ENCODE measurements at regions not wholly inside any gene's neighbourhood (a gene's known extent, or its start where the extent isn't known, plus 50 kb on each side); places are given as distances from the start of the nearest gene placed in this dataset.

DNA sequence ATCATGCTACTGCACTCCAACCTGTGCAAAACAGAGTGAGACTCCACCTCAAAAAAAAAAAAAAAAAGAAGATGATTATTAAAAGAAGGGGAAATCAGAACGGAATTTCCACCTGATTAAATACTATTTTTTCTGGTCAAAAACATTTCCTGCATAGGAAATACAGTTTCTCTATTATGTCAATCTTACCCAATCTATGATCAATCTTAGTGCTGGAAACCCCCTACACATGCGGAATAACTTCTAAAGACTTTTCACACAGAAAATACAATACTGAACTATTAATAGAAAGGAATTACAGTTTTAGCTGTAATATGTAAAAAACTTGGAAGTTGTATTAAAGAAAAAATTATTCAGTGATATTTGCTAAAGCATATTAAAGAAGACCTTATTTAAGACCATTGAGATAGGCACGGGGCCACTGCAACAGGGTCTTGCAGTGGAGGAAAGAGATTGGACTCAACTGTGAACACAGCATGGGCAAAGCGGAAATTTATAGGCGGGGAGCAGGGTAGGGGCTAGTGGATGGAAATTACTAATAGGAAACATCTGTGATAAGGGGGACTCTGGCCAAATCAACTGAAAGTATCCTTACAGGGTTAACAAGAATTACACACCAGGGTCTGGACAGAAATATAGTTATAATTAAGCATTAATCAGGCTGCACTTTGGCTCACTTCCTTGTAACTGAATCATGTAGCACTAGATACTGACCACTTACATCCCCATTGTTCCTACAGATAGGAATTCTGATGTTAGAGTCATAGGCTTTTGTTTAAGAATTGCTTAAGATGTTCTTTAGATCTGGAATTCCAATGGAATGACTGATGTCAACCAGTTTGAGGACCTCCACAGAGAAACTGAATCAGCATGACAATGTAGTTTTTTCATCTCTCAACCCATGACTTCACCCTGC, 411.5 kb upstream of the DDI1 start:
- DNase-seq (ENCODE audit: low read depth in 2 of 2): no peak

DNA sequence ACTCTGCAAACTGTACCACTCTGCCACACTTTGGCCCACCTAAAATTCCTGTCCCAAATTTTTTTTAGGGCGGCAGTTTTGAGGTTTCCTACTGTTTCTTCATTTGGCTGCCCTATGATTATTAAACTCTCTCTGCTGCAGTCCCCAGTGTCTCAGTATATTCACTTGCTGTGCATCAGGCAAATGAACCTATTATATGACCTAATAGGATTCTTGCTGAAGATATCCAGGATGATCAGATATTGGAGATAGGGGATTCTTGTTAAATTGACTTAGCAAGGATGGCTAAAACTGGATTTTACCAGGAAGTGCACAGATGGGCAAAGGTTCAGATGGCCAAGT, 410.8 kb upstream of the DDI1 start:
- DNase-seq (ENCODE audit: low read depth in 2 of 2): no peak

DNA sequence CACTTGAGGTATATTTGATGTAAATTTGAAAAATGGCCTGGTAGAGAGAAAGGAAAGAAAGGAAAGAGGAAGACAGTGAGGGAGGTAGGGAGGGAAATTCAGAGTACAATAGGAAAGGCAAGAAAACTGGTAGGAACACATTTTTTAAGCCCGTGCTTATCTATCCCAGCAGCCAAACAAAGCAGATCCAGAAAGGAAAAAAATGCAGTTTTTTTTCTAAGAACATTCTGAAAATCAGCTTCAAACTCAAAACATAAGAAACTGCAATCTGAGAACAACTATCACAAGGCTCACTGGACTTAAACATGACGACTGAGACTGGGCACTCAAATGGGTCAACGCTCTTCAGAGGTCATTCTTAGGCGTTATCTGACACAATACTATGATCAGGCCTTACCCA, 408.3 kb upstream of the DDI1 start:
- no peak for DNase-seq (ENCODE audit: low read depth in 2 of 2)

DNA sequence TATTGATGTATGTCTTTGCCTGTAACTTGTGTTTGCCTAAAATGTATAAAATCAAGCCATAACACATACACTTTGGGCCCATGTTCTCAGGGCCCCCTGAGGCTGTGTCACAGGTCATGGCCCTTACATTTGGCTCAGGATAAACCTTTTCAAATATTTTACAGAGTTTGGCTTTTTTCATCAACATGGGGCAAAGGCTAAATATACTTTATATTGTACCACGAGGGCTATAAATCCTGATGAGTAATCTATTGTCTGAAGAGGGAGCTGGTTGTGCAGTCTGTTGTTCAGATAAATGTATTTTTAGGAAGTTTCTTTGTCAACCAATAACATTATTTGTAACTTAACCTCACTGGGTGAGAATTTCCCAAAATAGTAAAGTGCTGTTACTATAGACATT, 404.6 kb upstream of the DDI1 start:
- no peak for DNase-seq (ENCODE audit: low read depth in 2 of 2)

DNA sequence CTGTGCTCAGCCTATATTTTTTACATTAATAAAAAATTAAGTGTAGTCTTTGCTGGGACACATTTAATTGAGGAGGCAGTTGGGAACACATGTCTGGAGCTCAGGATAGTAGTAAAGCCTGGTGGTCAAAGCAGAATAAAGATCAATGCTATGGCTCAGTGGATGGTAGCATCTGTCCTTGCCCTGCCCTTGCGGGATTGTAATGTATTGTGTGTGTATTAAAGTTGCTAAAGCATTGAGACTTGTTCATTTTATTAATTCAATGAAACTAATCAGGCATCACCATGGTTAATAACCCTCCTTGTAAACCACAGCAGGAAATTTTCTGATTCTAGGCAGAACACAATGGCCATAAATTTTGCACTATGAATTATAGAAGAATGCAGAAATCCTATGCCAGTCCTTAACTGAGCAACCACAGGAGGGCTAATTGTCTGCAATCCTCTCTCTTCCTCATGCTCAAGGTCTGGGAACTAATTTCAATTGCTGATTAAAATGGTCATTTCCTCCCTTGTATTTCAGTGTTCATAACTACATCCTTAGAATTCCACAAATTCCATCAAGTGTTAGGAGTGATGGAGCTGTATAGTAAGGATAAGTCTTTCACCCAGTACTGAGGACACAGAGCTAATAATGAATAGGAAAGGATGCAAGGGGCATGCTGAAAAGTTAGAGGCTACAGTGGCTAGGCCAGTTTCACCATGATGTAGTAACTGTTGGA, 403.2 kb upstream of the DDI1 start:
- no peak for DNase-seq (ENCODE audit: low read depth in 2 of 2)

DNA sequence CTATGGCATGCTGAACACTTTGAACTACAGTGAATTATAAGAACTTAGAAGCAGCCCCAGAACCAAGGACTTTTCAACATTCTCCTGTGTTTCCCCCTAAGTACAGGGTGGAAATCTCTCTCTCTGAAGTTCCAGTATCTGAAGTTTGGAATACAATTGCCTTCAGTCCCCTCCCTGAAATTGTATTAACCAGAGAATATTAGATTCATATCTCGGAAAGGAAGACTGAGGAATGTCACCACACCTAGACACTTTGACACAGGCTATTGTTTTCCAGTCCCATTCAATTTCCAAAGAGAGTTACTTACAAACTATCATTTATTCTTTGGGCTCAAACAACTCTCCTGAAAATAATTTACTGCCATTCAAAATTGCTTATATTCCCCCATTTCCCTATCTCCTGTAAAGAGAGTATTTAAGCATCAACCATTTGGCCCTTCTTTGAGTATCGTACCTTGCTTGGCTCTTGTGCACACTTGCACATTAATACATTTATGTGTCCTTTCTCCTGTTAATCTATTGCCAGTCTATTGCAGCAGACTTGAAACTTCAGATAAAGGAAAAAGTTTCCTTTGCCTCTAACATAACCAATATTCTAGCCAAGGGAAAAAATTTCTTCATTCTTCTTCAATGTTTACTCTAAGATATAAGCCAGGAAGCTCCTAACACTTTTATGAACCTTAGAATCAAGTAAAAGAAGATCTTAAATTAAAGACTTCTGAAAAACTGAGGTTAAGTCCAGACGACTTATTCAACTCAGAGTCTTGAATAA, 402.4 kb upstream of the DDI1 start:
- no peak for DNase-seq (ENCODE audit: low read depth in 2 of 2)

DNA sequence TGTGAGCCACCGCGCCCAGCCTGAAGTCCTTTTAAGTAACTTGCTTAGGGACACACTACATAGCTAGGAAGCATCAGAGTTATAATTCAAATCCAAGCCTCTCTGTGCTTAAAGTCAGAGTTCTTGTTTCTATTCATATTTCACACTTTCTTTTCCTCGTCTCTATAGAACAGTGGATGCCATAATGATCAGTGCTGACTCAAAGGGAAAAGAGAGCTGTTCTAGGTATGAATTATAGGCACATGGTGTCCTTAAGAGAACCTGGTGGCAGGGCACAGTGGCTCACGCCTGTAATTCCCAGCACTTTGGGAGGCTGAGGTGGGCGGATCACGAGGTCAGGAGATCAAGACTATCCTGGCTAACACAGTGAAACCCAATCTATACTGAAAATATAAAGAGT, 400.2 kb upstream of the DDI1 start:
- no peak for DNase-seq (ENCODE audit: low read depth in 2 of 2)

DNA sequence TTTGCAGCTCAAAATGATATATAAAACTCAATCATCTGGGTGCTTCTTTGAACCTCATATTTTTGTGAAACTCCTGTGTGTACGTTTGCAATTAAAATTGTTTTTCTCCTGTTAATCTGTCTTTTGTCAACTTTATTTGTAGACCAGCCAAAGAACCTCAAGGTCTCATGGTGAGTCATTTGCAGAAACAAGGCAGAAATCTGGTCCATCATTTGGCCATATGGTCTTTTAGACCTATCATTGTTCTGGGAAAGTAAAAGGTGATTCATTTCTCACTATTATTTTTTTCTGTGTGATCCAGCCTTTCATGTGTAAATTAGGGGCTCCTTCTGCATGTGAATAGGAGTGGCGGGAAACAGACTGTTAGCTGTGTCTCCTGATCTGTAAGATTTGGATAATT, 399.1 kb upstream of the DDI1 start:
- no peak for DNase-seq (ENCODE audit: low read depth in 2 of 2)

DNA sequence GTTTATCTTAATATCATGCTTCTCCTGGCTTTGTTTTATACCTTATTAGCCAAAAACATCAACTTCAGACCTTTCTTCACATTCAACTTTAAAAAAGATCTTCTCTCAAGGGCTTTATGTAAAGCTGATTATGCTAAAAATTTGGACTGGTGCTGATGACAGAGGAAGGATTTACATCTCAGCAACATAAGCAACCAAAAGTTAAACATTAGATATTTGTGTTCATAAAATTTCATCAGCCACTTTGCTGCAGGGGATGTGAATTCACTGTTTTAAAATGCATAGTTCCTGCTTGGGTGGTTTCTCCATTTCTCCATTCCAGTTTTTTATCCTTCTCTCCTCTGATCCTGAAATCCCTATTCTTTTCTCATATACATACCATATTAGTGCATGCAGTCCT, 398.6 kb upstream of the DDI1 start:
- no peak for DNase-seq (ENCODE audit: low read depth in 2 of 2)

DNA sequence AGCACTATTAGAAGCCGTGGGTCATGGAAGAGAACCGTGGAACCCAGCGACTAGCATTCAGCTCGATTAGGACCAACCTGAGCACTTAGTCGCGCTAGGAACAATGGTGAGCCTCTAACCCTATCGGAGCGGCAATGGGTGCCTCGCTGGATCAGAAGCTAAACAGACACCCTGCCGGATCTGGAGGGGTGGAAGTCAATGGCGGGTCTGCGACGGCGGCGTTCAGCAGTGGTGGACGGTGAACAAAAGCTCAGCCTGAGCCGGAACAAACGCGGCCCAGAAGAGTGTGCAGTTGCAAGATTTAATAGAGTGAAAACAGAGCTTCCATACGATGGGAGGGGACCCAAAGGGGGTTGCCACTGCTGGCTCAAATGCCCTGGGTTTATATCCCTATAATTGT, 391.8 kb upstream of the DDI1 start:
- DNase-seq (ENCODE audit: low read depth in 2 of 2): no peak

DNA sequence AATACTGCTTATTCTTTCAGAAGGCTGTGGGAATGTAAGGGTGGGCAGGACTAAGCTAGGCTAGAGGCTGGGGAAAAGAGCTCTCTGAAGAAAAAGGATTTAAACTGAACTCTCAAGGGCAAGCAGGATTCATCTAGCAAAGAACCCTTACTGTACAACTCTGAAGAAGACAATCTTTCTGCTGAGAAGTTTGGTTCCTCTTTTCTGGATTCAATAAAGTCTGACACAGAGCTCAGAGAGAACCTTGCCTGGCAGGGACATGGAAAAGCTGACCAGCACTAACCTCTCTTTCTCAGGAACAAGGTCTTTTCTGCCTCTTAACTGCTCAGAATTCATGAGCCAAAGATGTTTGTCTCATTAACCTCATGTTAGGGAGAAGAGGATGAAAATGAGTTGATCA, 388.4 kb upstream of the DDI1 start:
- DNase-seq (ENCODE audit: low read depth in 2 of 2): no peak

DNA sequence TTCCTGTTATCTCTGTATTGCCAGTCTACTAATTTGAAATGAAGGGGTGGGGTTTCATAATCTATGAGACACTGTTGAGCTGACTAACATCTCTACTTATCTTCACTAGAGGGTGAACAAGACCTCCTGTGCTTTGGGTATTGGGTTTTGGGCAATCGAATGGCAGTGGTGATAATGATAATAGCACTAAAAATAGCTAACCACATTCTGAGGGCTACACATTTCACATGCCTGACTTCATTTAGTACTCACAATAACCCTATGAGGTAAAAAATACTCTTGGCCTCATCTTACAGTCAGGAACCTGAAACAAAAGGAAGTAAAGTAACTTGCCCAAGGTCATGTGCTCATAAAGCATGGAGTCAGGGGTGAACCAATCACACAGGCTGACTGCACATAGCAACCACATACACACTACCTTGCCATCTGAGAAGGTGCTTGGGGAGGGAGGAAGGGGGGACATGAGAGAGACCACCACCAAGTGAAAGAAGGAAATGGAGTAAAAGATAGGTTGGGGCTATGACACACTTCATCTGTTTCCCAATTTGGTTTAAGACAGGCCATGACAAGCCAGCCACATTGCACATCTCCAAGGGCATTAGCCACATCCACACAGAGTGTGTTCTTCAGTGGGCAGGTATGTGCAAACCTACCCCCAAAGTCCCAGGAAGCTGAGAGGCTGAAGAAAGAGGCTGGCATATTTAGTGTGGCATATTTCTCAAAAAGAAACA, 387.6 kb upstream of the DDI1 start:
- no peak for DNase-seq (ENCODE audit: low read depth in 2 of 2)

DNA sequence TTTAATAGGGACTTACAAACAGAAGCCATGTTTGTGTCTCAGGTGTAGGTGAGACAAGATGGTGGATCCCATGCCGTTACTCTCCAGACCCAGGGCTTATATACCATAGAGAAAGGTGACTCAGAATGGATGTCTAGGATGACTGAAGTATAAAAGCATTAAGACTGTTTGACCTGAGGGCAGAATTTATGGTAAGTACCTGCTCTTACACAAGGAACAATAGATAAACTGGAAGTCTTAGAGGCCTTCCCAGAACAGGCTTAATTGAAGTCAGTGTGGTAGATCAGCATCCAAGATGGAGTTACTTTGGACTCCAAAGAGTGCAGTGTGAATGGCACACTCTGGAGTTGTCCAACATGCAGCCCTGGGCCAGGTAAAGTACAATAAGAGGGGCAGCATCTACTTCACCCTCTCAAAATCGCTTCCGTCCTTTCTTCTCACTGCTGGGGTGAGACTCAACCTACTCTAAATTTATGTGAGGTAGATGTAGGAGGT, 387.0 kb upstream of the DDI1 start:
- DNase-seq (ENCODE audit: low read depth in 2 of 2): no peak

DNA sequence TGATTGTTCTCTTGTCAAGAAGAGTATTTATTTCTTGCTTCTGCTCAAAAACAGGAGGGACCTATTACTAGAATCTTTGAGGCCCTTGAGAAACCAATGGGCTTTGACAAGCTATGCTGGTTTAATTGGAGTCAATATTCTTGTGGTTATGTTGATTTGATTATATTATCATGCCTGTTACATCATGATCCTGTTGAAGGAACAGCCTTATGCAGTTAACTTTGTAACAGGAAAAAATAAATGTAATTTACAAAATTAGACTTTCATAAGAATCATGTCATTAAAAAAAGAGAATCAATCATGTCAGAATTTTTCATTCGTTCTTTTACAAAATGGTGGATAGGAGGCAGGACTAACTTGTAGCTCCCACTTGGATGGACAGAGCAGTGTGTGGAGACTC, 386.1 kb upstream of the DDI1 start:
- DNase-seq (ENCODE audit: low read depth in 2 of 2): no peak

DNA sequence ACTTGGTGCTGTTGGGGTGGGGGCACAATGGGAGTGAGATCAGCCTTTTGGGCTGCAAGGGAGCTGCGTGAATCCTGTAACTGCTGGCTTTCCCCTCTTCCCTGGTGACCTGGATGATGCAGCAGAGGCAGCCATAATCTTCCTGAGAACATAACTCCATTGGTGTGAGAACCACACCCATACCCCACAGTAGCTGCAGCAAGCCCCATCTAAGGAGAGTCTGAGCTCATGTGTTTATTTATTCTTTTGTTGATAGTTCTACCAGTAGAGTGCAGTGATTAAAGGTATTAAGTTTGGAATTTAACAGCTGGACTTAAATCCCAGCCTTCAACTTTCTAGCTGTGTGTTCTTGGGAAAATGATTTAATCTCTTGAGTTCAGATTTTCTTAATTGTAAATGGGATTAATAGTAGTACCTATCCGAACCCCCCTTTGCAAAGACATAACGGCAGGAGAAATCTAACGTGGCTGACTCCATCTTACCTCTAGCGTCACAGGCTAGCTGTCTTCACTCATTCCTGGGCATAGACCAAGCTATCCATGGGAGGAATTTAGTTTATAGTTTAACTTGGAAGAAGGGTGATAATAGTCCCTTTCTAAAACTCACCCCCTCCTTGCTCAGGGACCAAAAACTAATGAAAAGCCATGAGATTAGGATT, 385.0 kb upstream of the DDI1 start:
- DNase-seq (ENCODE audit: low read depth in 2 of 2): no peak

DNA sequence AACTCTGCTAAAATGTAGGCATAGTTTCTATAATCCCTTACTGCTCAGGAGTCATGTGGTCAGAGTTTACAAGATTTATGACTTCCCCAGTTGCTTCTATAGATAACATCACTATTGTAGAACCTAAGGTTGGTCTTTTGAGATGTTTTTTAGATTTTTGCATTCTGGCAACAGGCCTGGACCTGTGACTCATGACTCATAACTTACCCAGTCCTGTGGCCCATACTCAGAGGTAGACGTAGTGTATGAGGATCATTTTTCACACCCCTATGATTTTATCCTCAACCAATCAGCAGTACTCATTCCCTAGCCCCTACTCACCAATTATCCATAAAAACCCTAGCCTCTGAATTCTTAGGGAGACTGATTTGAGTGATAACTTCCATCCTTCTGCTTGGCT, 384.4 kb upstream of the DDI1 start:
- no peak for DNase-seq (ENCODE audit: low read depth in 2 of 2)

DNA sequence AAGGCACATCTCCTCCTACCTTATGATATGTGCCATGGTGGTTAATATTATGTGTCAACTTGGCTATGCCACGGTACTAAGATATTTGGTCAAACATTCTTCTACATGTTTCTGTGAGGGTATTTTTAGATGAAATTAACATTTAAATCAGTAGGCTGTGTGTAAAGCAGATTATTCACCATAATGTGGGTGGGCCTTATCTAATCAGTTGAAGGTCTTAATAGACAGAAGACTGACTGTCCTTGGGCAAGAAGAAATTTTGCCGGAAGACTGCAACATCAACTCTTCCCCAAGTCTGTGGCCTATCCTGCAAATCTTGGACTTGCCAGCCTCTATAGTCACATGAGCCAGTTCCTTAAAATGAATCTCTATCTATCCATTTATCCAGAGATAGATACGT, 380.1 kb upstream of the DDI1 start:
- no peak for DNase-seq (ENCODE audit: low read depth in 2 of 2)

DNA sequence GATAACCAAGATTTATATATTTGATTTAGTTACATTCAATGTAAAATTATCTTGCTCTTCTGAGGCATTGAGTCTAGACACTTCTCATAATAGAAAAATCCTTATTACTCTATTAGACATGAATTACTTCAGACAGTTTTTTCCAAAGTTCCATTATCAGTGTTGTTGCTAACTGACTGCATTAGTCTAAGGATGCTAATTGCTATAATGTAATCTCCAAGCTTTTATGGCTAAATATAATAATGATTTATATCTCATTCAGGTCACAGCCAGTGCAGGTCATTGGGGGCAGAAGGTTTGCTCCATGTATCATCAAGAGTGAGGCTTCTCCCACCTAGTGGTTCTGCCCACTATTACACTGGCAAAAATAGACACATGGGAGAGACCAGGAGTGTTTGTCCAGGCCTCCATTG, 377.2 kb upstream of the DDI1 start:
- DNase-seq (ENCODE audit: low read depth in 2 of 2): no peak

DNA sequence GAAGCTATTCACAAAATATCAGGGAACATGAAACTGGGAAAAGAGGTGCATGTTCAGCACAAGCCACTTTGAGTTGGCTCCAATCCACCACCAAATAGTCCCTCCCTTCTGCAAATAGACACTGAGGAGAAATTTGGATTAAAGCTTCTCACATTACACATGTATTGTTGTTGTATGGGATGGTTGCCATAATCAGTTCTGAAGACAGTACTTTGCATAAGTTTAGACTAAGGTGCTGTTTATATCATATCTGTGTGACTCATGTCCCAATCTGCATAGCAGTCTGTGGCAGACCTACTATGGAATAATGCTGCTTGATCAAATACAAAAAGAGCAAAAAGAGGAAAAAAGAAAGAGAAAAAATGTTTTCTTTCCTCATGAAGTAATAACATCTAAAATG, 376.7 kb upstream of the DDI1 start:
- DNase-seq (ENCODE audit: low read depth in 2 of 2): no peak

DNA sequence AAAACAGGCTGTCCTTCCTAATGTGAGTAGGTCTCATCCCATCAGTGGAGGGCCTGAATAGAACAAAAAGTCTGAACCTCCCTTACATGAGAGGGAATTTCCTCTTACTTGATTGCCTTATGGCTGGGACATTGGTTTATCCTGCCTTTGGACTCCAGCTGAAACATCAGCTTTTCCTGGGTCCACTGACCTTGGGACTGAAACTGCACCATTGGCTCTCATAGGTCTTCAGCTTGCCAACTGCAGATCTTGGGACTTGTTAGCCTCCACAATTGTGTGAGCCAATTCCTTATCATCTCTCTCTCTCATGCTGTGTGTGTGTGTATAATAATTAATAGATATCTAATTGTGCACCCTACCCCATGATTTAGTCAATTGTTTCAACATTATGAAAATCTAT, 375.3 kb upstream of the DDI1 start:
- no peak for DNase-seq (ENCODE audit: low read depth in 2 of 2)

DNA sequence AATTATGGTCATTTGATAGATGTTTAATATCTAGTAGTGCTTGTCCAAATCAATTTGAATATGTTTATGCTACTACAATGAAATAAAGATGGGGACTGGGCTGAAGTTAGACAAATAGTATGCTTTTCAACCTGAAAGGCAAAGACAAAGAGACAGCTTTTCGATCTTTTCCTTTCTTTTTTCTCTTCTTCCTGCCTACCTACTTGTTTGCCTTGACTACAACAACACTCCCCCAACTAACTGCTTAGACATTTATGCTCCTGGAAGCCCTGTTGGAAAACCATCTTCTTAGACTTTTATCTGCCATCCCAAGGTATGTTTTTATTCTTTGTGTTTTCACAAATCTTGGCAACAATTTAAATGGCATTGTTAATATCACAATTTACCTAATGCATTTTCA, 374.4 kb upstream of the DDI1 start:
- no peak for DNase-seq (ENCODE audit: low read depth in 2 of 2)
